CD4-positive, alpha-beta T cell treated with Interferon gamma for 1 hour (primary cell): ENCODE measurements at regions not wholly inside any gene's neighbourhood (a gene's known extent, or its start where the extent isn't known, plus 50 kb on each side); places are given as distances from the start of the nearest gene placed in this dataset.
"Not testable (repeated sequence)": the region's sequence is repeated elsewhere in the genome, so short reads cannot be mapped to it uniquely, and the experiment has no call there.

Source experiments
- DNase-seq: peaks from one replicate; pipeline ENCODE4 v3.0.0-alpha.2; 2020

DNA sequence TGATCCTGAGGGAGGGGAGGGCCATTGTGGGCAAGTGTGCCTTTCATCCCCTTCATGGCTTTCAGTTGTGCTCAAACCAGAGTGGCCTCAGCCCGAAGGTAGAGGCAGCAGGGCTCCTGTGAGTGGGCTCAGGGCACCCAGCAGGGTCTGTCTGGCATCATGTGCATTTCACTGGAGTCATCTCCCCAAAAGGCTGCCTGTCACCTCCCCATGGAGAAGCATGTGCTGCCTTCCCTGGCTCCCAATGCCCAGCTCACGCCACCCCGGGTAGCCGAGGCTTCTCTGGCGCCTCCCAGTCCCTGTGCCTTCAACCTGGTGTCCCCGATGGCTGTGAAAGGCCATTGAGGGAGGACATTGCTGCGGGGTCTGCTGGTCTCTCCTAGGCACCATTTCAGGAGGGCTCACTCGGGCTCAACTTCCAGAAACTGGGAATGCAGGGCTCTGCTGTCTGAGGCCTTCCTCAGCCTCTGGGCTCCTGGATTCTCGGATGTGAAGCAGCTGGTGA is 213.9 kb downstream of the BANP start:
- not testable (repeated sequence) for DNase-seq

DNA sequence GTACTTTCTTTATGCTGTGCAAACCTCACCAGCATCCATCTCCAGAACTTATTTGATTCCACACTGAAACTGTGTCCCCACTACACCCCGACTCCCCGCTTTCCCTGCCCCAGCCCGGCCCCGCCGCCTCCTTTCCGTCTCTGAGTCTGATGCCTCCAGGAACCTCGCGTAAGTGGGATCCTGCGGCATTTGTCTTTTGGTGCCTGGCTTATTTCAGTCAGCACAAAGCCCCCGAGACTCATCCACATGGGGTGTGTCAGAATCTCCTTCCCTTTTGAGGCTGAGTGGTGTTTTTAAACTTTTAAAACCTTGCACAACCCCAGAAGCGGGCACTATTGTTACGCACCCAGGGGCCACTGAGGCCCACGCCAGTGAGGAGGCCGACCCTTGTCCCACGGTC is 214.4 kb downstream of the BANP start:
- DNase-seq: not testable (repeated sequence)

DNA sequence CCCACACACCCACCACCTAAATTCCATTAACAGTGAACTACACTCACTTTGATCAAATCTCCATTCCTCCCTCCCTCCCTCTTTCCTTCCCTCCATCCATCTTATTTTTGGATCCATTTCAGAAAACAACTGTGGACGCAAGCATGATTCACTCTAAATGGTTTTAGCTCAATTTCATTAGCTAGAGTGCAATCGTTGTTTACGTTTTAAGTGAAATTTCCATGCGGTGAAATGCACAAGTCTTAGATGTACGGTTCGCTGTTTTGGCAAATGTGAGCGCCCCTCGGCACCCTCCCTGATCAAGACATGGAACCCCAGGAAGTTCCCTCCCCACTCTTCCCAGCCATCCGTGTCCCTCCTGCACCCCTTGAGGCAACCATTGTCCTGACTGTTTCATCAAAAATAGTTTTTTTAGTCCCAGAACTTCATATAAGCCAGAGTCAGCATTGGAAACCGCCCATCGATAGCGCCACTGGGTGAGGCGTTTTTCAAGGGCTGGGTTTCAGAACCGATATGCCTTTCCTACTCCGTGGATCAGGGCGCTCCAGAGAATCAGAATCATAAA is 215.1 kb downstream of the BANP start:
- not testable (repeated sequence) for DNase-seq

DNA sequence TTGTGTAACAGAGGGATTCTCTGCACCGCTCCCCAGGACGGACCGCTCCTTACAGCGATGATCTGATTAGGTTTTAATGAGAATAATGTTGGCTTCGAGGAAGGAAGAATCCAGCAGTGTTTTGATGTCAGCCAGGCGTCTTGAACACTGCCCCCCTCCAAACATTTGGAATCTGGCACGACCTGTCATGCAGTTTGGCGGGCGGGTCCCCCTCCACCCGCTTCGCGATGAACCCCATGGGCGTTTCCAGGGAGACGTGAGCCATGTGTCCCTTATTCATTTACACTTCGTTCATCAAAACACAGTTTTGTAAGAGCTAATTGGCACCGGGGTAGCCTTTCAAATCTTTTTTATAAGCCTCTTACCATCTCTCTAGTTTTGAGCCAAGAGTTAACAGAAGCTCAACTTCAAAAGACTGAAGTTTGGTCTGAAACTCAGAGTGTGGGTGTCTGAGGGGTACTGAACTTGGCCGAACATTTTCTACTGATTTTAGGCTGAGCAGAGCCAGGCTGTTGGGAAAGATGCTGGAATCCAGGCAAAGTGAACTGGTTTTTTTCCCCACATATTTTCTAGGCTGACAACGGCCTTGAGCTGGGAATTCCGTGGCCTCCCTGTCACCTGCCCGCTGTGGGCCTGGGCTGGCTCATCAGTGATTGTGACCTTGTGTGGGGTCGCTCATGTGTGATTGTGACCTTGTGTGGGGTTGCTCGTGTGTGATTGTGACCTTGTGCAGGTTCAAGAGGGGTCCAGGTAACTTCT is 214.8 kb upstream of the ZNF469 start:
- DNase-seq: not testable (repeated sequence)

DNA sequence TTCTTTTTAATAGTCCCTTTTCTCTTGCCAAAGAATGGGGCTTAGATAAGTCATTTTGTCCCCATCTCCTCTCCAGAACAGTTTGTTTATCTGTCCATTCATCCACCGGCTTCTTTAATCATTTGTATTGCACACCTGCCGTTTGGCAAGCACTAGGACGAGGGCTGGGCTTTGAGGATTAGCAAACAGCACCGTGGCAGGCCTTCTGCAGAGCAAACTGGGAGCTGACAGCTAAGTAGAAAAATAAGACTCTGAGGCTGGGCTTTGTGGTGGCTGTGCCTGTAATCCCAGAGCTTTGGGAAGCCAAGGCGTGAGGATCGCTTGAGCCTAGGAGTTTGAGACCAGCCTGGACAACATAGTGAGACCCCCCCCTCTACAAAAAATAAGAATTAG is 214.2 kb upstream of the ZNF469 start:
- not testable (repeated sequence) for DNase-seq

DNA sequence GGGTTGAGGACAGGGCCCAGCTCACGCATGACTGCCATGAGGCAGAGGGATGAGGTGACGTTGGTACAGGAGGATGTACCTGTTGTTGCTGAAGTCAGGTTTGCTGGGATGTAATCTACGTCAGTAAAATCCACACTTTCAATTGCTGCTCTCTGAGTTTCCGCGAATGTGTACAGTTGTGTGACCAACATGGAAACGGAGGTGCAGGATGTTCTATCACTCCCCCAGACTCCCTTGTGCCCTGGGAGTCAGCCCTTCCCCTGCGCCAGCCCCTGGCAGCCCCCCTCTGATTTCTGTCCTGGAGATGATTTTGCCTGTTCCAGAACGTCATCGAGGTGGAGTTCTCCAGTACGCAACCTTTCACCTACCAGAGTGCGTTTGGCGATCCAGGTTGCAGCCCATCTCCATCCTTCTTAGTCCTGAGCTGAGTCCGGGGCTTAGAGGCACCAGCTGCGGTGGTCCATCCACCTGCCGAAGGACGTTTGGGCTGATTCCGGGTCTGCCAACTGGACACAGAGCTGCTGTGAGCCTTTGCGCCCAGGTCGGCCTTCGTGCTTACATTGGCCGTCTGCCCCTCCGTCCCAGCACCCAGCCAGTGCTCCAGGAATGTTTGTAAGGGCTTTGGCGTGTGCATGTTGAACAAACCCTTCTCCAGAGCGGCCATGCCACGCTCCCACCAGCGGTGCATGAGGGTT is 213.5 kb upstream of the ZNF469 start:
- DNase-seq: not testable (repeated sequence)

DNA sequence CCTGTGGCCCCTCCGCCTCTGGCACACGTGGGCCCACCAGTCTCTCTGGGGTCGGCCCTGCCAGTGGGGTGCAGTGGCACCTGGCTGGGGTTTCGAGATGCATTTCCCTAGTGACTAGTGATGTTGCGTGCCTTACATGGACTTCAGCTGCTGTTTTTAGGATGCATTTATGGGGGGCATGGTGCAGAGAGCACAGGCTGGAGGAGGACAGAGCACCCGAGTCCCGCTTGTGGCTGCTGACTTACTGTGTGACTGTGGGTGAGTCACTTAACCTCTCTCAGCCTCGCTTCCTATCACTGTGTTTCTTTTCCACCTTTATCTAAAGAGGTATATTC is 213.0 kb upstream of the ZNF469 start:
- not testable (repeated sequence) for DNase-seq

DNA sequence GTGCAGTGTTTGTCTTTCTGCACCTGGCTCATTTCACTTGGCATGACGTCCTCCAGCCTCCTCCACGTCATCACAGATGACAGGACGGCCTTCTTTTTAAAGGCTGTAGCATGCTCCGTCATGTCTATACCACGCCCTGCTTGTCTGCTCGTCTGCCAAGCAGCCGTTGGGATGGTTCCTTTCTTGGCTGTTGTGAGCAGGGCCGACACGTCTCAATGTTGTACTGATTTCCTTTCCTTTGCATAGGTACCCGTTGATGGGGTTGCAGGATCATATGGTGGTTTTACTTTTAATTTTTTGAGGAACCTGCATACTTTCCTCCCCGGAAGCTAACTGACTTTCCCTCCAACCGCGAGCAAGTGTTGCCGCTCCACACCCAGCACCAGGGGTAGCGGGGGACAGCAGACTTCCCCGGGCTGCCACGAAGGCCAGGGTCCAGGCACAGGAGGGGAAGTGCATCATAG is 212.2 kb upstream of the ZNF469 start:
- DNase-seq: peak; percentile 25

DNA sequence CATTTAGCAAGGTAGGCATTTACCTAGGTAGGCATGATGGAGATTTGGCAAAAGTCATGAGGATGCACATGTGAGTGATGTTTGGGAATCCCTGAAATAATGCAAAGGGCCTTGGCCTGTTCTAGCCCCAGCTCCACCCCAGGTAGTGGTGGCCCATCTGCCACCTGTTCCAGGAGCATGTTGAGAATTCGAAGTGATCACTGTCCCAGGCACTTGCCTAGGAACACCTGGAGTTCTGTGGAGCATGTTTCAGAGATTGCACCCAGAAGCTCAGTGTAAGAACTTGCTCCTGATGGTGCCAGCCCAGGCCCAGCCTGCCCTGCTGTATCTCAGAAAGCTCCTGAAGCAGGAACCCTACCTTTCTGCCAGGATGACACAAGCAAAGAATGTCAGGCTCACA is 211.6 kb upstream of the ZNF469 start:
- DNase-seq: not testable (repeated sequence)

DNA sequence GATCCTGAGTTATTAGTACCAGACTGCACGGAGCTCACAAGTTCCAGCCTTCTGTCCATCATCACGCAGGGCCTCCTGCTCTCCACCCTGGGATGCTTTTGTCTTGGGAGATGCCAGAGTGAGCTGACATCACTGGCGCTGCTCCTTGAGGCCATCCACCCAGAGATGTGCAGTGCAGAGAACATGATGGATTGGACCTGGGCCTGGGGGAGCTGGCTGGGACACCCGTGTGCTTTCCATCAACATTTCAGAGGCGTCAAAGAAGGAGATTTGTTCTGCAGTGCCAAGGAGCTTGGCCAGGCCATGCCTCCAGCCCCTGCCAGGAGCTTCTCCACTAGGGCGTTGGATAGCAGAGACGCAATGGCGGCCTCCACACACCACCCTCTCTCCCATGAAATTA is 206.6 kb upstream of the ZNF469 start:
- not testable (repeated sequence) for DNase-seq

DNA sequence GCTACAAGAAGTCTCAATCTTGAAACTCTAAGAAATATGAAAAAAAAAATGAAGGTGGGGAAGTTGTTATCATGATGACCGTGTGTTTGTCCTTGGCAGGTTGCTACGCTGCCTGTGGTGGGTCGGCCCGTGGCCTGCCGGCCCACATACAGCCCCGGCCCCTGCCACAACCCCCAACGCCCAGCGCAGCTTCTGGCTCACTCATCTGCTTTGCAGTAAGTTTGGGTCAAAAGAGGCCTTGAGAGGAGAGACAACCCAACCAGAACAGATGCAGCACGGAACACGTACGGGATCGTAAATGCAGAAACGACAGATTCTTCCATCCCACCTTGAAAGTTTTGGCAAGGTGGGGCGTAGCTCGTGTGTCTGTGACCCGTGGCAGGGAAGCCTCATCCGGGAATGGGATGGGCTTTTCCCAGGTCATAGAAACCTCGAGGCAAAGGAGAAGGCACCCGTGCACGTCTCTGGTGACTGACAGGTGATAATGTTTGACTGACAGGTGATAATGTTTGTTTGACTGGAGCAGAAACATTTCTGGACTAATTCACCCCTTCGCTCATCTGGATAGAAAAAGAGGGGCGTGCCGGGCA is 206.1 kb upstream of the ZNF469 start:
- DNase-seq: not testable (repeated sequence)

DNA sequence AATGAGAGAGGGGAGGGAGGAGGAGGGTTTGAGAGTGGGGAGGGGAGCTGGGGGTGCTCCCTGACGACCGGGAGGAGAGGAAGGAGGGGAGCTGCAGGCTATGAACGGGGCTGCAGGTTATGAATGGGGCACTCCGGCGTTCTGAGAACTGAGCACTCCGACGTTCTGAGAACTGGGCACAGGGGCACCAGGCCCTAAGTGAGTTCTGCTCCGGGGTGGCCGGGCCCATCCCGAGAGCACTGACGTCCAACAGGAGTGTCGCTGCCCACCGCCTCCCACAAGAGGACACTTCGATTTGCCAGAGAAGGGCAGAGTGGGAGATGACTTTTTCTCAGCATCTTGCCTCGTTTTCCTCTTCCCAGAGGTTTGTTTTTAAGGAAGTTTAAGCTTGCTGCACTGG is 204.5 kb upstream of the ZNF469 start:
- not testable (repeated sequence) for DNase-seq

DNA sequence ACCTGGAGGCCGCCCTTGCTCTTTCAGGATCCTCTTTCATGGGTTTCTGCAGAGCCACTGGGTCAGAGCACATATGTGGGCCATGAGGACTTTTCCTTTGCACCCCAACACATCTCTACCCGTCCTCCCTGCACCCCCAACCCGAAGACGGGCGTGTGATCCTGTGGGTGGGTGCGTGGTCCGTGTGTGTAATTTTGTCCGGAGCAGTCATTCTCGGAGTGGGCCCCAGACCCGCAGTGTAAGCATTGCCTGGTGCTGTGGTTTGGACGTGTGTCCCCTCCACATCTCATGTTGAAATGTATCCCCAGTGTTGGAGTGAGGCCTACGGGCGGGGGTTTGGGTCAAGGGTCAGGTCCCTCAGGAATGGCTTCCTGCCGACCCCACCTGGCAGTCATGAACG is 203.9 kb upstream of the ZNF469 start:
- DNase-seq: not testable (repeated sequence)

DNA sequence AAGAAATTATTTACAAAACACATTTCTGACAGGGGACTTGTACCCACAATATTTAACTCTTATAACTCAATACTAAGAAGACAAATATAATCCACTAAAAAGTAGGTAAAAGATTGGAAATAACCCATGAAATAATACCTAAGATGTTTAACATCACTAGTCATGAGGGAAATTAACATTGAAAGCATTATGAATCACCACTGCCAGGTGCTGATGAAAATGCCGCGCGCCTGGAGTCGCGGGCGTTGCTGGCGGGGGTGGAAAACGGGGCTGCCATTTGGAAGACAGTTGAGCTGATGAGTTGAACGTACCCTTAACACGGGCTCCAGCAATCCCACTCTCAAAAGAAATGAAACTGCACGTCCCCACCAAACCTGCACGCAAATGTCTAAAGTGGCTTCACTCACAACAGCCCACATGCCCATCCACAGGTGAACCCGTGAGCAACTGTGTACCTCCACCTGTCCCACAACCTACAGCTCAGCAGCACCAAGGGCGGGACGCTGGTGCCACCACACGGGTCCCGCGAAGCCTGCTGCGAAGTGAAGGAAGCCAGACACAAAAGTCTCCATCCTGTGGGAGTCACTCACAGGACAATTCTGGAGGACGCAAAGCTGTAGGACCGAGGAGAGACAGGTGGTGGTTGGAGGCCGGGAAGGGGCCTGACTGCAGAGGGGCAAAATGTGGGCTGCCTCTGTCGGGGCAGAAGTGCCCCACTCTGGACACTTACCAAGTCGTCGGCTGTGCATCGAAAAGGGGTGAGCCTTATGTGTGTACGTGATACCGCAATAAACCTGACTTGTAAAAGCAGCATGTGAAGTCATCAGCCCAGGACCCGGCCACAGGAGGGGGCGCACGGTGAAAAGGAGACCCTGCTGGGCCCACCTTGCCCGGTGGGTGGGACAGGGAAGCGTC is 199.5 kb upstream of the ZNF469 start:
- DNase-seq: not testable (repeated sequence)

DNA sequence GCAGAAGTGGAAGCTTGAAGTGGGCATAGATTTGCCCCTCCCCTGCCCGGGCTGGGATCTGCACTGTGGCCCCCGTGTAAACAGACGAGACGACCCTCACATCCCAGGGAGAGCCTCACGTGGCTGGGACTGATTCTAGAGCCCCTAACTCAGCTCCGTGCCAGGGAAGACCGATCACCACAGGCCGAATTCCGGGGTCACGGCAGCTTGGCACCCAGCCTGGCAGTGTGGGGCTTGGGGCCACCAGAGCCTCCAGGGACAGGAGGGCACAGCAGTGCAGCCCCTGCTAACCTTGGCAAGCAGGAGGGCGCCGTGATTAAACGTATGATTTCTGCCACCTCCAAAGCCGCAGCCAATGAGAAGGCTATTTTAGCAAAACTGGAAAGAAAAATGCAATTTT is 198.7 kb upstream of the ZNF469 start:
- DNase-seq: not testable (repeated sequence)

DNA sequence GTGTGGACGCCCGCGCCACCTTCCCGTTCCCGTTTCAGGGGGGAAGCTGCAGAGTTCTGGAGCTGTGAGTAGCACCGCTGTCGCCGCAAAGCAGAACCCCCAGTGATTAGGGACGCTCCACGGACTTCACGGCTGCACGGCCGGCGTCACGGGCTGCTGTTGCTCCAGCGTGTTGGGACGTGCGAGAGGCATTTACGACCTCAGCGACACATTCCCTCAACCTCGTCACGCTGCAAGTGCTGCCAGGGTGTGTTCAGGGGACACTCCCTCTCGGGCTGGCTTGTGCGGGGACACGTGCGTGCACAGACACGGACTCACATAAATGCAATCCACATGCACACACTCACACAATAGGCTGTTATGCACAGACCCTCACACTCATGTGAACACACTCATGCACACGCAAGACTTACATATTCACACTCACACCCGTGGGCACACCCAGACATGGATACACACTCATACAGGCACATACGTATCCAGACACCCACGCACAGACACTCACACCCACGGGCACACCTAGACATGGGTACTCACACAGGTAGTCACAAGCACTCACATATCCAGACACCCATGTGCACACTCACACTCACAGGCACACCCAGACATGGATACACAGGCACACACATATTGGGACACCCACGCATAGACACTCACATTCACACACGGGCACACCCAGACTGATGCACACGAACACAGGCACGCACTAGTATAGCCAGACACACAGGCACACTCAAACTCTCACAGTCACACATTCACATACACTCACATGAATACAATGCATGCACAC is 198.0 kb upstream of the ZNF469 start:
- not testable (repeated sequence) for DNase-seq

DNA sequence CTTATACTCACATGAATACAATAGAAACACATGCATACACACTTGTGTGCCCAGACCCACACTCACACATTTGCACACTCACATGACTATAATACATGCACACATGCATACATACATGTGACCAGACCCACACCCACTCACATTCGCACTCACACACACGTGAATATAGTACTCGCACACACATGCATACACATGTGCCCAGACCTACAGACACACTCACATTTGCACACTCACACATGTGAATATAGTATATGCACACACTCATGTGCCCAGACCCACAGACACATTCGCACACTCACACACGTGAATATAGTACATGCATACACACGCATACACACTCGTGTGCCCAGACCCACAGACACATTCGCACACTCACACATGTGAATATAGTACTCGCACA is 197.4 kb upstream of the ZNF469 start:
- DNase-seq: not testable (repeated sequence)

DNA sequence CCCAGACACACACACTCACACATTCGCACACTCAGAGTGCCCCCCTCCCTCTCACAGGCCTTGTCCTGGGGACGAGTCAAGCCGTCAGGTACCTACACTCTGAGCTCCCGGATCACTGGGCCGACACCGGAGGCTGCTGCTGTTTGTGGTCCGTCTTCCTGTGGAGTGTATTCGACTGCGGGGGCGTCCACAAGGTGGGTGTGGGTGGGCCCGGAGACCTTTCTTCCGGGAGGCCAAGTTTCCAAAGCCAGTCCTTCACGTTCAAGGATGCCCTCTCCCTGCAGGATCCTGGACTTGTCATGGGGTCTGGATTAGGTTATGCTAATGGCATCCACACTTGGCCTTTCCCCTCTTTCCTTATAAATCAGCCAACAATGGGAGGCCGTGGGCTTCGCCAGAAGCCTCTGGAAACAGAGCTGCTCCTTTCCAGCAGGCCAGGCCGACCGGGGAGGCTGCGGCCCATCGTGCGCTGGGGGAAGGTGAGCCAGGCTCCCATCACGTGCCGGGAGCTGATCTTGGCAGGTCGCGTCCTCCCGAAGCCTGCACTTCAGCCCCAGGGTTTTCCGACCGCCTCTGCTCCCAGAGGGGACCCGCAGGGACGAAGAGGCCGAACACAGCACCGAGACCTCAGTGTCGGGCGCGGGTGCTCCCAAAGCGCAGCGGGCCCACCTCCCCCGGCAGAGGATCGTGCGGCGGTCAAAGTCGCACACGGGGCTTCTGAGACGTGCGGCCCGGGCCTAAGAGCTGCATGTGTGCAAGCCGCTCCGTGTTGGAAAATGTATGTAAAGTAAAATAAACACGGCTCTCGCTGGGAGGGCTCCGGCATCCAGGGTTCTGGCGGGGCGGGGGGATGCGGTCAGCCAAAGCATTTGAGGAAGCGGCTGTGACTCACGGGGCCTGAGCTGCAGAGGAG is 196.5 kb upstream of the ZNF469 start:
- not testable (repeated sequence) for DNase-seq

DNA sequence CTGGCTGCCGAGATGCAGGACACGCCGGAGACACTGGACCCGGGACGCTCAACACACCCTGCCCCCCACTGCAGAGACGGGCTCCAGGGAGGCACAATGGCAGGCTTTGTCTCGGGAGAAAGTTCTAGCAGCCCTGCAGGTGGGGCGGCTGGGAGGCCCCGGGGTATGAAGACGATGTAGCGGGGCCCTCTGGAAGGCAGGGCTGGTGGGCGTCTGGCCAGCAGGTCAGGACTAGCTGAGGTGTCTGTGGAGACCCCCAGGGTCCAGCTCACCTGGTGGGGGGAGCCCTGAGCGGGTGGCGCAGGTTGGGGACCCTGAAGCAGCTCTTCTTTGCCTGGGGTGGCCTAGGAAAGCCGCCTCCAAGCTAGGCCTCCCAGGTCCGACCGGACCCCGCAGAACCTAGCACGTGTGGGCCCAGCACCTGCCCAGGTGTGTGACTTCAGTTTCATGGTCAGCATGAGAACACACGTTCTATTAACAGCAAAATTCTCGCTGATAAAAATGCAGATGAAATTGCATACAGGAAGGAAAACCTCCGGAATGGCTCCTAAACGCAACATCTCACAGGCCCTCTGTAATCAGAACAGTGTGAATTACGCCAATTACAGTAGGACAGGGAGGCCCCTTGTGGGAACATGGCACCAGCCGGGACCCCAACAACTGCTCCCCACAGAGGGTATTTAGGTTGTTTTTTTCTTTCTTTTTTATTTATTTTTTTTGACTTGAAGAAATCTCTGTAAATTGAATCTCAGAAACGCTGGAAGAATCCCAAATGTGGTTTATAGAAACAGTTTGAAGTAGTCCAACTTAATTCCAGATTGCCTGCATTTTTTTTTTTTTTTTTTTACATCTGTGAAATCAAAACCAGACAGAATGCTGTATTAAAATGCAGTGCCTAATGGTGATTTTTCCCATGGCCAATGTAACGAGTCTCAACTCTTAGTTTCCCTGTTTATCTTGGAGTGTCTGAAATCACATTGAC is 195.6 kb upstream of the ZNF469 start:
- not testable (repeated sequence) for DNase-seq
